ENCODE measurements at regions not wholly inside any gene's neighbourhood (a gene's known extent, or its start where the extent isn't known, plus 50 kb on each side); places are given as distances from the start of the nearest gene placed in this dataset.

DNA sequence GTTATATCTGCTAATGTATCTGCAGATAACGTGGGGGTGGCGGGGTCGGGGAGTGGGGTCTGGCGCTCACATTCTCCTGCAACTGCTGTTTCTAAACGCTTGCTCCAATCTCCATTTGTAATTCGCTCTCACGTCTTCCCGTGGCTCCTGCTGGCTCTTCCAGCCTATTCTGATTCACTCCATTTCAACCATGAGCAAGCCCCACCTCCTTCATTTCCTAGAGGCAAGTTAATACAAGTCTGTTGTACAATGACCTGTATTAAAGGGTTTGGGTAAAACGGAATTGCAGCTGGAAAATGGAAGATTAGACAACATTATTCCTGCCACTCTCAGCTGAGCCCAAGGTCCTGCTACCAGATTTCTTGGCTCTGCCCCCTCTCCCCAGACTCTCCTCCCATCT, 132.3 kb downstream of the CSNK2A3 start:
- Histone ChIP-seq H3K36me3 (no peaks in the 10 kb centered on the region), H3K27ac (replicated peaks) (no peak overlapping the region), H3K27me3 (ENCODE audit: low read depth) (no peaks in the 10 kb centered on the region), H3K4me3 (no peak overlapping the region), H3K4me1 (peaks cover 13% of the 10 kb centered on the region), H3K9me3 (replicated peaks) (no peaks in the 10 kb centered on the region)
- TF ChIP-seq, protein P1, sequence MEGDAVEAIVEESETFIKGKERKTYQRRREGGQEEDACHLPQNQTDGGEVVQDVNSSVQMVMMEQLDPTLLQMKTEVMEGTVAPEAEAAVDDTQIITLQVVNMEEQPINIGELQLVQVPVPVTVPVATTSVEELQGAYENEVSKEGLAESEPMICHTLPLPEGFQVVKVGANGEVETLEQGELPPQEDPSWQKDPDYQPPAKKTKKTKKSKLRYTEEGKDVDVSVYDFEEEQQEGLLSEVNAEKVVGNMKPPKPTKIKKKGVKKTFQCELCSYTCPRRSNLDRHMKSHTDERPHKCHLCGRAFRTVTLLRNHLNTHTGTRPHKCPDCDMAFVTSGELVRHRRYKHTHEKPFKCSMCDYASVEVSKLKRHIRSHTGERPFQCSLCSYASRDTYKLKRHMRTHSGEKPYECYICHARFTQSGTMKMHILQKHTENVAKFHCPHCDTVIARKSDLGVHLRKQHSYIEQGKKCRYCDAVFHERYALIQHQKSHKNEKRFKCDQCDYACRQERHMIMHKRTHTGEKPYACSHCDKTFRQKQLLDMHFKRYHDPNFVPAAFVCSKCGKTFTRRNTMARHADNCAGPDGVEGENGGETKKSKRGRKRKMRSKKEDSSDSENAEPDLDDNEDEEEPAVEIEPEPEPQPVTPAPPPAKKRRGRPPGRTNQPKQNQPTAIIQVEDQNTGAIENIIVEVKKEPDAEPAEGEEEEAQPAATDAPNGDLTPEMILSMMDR (IDR thresholded peaks at IDR 0.05; ENCODE audit: borderline replicate concordance), result no peak
- DNase-seq, result no peak
- intact Hi-C loops (cut with micrococcal nuclease), result no loop called here

DNA sequence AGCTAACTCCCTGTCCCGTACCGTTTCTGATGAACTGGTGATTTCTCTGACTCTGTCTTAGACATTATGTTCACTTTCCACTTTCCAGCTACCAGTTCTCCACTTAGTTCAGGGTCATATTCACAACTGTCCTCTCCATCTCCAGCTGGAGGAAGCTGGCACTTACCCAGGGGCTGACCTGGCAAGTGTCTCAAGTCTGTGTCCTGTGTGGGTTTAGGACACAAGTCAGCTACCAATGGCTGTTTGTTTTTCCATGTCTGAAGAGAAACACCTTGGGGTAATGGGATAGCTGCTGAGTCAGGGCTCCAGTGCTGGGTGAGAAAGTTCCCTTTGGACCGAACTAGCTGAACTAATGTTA, 134.4 kb downstream of the CSNK2A3 start:
- H3K27ac ChIP-seq (replicated peaks), result peak overlapping the region; percentile 27
- DNase-seq, result peak; percentile 74
- TF ChIP-seq, protein P1 (IDR thresholded peaks at IDR 0.05; ENCODE audit: borderline replicate concordance), result no peak
- H3K4me1 ChIP-seq, result peaks cover 16% of the 10 kb centered on the region
- no peak overlapping the region for H3K4me3 ChIP-seq
- no peaks in the 10 kb centered on the region for H3K9me3 ChIP-seq (replicated peaks)
- H3K36me3 ChIP-seq, result no peaks in the 10 kb centered on the region
- no peaks in the 10 kb centered on the region for H3K27me3 ChIP-seq (ENCODE audit: low read depth)
- intact Hi-C loops (cut with micrococcal nuclease), result no loop called here

DNA sequence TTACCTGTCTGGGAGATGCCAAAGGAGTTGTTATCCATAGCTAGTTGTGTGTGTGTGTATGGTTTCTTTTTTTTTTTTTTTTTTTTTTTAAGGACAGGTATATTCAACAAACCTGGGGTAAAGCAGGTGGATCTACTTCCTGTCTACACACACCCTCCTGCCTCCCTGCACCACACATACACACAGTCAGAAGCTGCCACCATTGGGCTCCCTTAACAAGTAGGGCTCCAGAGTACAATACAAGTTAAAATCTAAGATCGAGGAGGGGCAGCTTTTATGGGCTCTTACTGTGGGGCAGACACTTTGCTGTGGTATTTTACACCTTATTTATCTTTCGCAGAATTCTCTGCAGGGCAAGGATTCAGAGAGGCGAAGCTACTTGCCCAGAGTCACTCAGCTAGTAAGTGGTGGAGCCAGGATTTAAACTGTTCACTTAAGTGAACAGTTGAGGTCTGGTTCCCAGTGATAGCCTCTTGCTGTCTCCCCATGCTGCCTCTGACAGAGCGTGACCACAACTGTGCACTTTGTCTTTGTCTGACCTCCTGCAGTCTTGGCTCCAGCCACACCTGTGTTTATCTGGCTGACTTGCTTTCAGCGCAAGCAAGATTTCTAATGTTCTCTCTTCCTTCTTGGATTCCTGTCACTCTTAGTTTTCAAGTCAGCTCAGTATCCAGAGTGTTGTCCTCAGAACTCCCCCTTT, 135.0 kb downstream of the CSNK2A3 start:
- intact Hi-C loops (cut with micrococcal nuclease), result no loop called here
- Histone ChIP-seq H3K4me3 (no peak overlapping the region), H3K9me3 (replicated peaks) (no peaks in the 10 kb centered on the region), H3K27me3 (ENCODE audit: low read depth) (no peaks in the 10 kb centered on the region), H3K27ac (replicated peaks) (peak overlapping the region; percentile 27), H3K4me1 (peaks cover 22% of the 10 kb centered on the region), H3K36me3 (no peaks in the 10 kb centered on the region)
- no peak for DNase-seq
- TF ChIP-seq, protein P1 (IDR thresholded peaks at IDR 0.05; ENCODE audit: borderline replicate concordance), result no peak

DNA sequence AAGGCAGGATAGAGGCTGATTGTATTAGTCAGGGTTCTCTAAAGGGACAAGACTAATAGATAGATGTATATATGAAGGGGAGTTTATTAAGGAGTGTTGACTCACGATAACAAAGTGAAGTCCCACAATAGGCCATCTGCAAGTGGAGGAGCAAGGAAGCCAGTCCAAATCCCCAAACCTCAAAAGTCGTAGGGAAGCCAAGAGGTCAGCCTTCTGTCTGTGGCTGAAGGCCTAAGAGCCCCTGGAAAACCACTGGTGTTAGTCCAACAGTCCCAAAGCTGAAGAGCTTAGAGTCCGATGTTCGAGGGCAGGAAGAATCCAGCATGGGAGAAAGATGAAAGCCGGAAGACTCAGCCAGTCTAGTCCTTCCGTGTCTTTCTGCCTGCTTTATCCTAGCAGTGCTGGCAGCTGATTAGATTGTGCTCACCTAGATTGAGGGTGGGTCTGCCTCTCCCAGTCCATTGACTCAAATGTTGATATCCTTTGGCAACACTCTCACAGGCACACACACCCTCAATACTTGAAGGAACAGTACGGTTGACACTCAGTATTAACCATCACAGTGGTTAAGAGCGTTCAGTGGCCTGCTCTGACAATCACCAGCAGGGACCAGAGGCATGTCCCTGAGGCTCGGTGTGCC, 135.6 kb downstream of the CSNK2A3 start:
- no peak overlapping the region for H3K27ac ChIP-seq (replicated peaks)
- H3K36me3 ChIP-seq, result no peaks in the 10 kb centered on the region
- no peak overlapping the region for H3K4me3 ChIP-seq
- TF ChIP-seq, protein P1 (IDR thresholded peaks at IDR 0.05; ENCODE audit: borderline replicate concordance), result no peak
- H3K4me1 ChIP-seq, result peaks cover 26% of the 10 kb centered on the region
- no peaks in the 10 kb centered on the region for H3K9me3 ChIP-seq (replicated peaks)
- H3K27me3 ChIP-seq (ENCODE audit: low read depth), result no peaks in the 10 kb centered on the region
- intact Hi-C loops (cut with micrococcal nuclease), result no loop called here
- no peak for DNase-seq

DNA sequence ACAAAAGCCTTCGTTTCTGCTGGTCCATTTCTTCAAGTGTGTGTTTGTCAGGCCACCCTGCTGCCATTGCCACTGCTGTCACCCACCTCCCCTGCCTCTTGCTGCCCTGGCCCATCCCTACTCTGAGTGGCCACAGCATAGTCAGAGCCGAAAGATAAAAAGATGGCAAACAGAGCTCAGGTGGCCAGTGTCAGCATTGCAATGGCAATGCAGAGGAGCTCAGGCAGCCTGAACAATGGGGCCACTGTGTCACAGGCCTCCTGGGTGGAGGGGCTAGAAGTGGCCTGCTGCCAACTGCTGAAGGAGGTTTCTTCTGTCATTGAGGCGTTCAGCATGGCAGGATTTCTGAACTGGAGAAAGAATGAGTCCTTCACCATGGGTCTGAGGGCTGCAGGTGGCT, 137.1 kb downstream of the CSNK2A3 start:
- H3K36me3 ChIP-seq, result no peaks in the 10 kb centered on the region
- no peak overlapping the region for H3K4me3 ChIP-seq
- TF ChIP-seq, protein P1 (IDR thresholded peaks at IDR 0.05; ENCODE audit: borderline replicate concordance), result no peak
- no peaks in the 10 kb centered on the region for H3K9me3 ChIP-seq (replicated peaks)
- DNase-seq, result no peak
- H3K4me1 ChIP-seq, result peaks cover 41% of the 10 kb centered on the region
- H3K27ac ChIP-seq (replicated peaks), result no peak overlapping the region
- H3K27me3 ChIP-seq (ENCODE audit: low read depth), result no peaks in the 10 kb centered on the region
- intact Hi-C loops (cut with micrococcal nuclease), result no loop called here
